Endothelial cell of umbilical vein (primary cell): ENCODE measurements at regions not wholly inside any gene's neighbourhood (a gene's known extent, or its start where the extent isn't known, plus 50 kb on each side); places are given as distances from the start of the nearest gene placed in this dataset.

Experiments
- FOS ChIP-seq: IDR thresholded peaks from 2 replicates; pipeline ENCODE4 v1.6.1; 2011; ENCODE audit warnings: mild to moderate bottlenecking, low read length, moderate library complexity, borderline replicate concordance; ENCODE audit not compliant: insufficient read depth
- GATA2 ChIP-seq: IDR thresholded peaks from 2 replicates; pipeline ENCODE4 v1.7.0; 2011; ENCODE audit warnings: low read depth, mild to moderate bottlenecking, moderate library complexity, mixed read lengths, low read length; ENCODE audit not compliant: insufficient read length, insufficient read depth
- MAX ChIP-seq: IDR thresholded peaks from 2 replicates; pipeline ENCODE4 v1.6.1; 2011; ENCODE audit not compliant: insufficient read depth, insufficient read length
- POLR2A ChIP-seq: IDR thresholded peaks from 2 replicates; pipeline ENCODE4 v1.6.1; 2012; ENCODE audit warnings: low read depth, mild to moderate bottlenecking, control low read depth, low read length

GRCh38 chr2:2687745-2688144 is 356.7 kb upstream of the MYT1L start:
- TF ChIP-seq POLR2A (no peak), GATA2 (no peak), FOS (no peak), MAX (no peak)
